HG02943 (cell line): ENCODE measurements at regions not wholly inside any gene's neighbourhood (a gene's known extent, or its start where the extent isn't known, plus 50 kb on each side); places are given as distances from the start of the nearest gene placed in this dataset.

Experiments used
- ATAC-seq: cut with Tn5 transposase; IDR thresholded peaks from one replicate; pipeline ENCODE4 v1.9.1; 2021; ENCODE audit warnings: mild to moderate bottlenecking, low read depth, moderate library complexity; ENCODE audit not compliant: unreplicated experiment

- ATAC-seq = no peak
These were observed 80.6 kb upstream of the CTNNB1 start for GRCh38 chr3:41118461-41119390.

DNA sequence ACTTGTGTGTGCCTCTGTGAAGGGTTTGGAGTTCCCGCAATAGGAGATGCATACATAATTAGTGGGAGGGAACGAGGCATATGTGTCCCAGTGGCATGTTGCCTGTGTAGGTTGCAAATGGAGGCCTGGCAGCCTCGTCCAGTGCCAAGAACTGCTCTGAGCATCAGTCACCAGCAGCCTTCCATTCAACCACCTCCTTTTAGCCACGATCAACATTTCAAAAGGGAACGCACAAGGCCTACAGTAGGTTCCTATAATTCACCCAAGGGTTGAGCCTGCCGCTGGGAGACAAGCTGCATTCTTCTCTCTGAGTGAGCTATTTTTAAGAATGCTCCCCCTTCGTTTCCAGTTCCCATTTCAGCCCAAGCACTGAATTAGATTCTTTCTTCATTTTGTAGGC is 78.8 kb upstream of the CTNNB1 start:
- ATAC-seq = no peak

- no peak for ATAC-seq
These were observed 74.0 kb upstream of the CTNNB1 start for GRCh38 chr3:41125258-41125657.

DNA sequence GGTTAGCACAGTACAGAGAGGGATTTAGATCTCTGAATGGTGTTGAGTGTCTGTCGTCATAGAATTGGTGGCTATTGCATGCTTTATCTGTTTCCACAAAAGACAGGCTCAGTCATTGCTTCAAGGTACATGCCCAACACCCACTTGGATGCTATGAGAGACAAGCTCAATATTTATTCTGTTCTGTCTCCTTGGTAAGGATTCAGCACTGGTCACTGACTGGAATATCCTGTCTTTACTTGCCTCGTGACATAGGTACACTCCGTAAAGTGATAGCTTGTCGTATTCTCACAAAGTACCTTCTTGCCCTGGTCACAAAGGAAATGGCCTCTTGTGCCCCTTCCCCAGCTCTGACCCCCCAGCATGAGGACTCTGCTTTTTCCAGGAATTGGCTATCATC is 72.8 kb upstream of the CTNNB1 start:
- no peak for ATAC-seq

DNA sequence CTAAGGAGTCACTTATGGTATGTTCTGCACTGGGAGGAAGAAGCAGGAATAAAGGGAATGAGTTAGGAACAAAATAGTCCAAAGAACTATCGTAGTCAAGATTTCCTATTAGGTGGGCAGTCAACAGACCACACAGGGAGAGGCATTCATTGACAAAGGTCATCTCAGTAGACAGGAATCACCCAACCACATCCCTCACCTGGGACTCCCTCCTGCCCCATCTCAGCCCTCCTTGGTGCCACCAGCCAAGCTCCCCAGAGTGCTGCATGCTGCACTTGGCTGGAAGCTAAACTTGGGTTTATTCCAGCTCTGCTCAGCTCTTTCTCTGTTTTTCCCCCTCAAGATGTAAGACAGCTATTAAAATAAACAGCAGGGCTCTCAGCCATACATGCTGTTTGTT is 72.3 kb upstream of the CTNNB1 start:
- no peak for ATAC-seq

DNA sequence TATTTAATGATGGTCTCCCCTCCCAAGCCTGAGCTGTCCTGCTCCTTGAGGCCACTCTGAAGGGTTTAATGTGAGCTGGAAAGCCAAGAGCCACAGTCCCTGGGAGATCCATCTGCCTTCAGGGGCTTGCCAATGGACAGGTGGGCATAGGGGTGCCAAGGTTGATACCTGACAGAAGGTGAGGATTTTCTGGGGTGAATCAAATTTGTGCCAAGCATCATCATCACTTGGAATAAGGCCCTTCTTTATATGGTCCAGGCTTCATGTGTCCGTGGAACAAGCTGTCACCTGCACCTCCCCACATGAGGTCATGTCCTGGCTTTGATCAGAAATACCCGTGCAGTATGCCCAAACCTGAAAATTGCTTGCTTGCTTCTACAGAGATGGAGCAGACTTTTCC is 71.9 kb upstream of the CTNNB1 start:
- ATAC-seq = no peak

GRCh38 chr3:41129731-41130130 is 69.6 kb upstream of the CTNNB1 start:
- no peak for ATAC-seq

GRCh38 chr3:41131224-41131623 is 68.1 kb upstream of the CTNNB1 start:
- no peak for ATAC-seq

GRCh38 chr3:41137686-41138111 is 61.6 kb upstream of the CTNNB1 start:
- no peak for ATAC-seq

DNA sequence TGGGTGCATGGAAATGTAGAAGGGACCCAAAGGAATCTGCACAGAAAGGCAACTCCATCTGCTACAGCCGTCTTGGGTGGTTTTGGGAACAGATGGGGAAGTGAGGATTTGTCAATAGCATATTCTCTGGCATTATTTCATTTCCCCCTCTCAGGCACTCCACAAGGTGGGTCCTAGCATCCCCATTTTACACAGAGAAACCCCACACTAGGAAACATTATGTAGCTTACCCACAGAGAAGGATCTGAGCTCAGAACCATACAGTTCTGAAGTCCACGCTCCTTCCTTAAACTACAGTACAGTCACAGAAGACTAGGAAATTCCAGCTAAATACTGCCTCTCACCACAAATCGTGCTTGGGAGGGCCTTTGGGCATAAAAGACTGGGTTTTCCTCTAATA is 61.2 kb upstream of the CTNNB1 start:
- no peak for ATAC-seq

DNA sequence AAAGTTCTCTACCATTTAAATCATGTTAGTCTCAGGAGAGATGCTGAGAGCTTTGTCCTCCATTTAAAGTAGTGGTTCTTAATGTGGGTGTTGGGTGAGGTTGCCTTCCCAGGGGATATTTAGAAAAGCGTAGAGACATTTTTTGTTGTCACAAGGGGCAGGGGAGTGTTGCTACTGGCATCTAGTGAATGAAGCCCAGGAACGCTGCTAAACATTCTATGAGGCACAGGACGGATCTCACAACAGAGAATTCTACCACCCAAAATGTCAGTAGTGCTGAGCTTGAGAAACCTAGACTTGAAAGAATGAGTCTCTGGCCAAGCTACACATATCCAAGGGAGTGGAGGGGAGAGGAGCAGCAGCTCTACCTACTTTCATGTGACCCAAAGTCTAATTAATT is 60.7 kb upstream of the CTNNB1 start:
- ATAC-seq = no peak

GRCh38 chr3:41140242-41140641 is 59.1 kb upstream of the CTNNB1 start:
- ATAC-seq = no peak

- ATAC-seq = no peak
These were observed 57.7 kb upstream of the CTNNB1 start for GRCh38 chr3:41141433-41142167.

DNA sequence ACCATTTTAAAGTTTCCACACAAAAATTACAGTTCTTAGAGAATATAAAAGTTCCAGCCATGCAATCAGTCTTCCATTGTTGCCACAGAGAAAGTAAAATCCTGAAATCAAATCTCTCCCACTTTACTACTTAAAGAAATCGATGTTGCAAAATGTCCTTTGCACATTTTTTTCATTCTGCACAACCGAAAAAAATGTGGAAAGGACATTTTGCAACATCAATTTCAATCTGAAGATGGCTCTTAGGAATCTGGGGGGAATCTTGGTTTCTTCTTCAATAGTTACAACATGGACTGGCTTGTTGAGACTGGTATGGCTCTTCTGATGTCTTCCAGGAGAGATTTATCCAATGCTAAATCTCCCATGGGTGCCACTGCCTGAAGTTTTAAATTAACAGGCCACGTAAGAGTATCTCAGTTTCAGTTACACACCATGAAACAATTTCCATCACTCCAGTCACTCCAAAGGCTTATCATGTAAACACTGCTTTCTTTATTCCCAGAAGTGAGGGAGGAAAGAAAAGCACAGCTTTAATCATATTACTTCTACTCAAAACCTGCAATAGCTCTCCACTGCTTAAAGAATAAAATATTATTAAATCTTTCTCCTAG is 55.8 kb upstream of the CTNNB1 start:
- no peak for ATAC-seq

GRCh38 chr3:41144631-41145030 is 54.7 kb upstream of the CTNNB1 start:
- ATAC-seq = no peak

DNA sequence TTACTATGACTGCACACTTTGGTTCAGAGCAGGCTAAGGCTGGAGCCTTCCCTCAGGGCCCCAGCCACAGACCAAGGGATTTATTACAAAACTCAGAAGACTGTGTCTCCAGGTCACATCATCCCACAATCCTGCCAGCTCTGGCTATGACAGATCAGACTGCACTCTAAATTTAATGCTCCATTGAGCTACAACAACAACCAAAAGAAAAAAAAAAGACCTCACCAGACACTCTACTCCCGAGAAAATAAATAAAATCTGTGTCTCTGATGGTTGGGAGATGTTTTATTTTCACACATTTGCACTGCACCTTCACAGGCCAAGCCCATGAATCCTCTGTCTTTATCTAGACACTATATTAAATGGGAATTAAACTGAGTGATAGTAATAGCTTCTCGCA is 50.8 kb upstream of the CTNNB1 start:
- no peak for ATAC-seq

DNA sequence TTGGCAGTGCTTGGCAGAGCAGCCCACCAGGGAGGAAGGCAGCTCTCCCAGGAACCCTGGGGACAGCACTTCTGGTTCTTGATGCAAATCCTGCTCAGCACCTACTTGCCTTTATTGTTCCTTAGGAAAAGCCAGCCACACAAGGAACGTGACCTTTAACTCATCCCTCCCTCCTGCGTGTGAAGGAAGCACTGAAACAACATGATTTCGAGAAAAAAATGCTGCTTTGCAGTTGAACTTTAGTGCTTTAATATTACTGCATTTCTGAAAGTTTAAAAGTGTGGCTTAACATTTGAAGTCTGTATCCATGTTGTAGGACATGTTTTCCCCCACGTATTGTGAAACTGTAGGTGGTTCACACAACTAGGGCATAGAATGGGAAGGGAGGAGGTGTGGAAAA is 50.4 kb upstream of the CTNNB1 start:
- no peak for ATAC-seq
